HEK293 (cell line): ENCODE measurements at regions not wholly inside any gene's neighbourhood (a gene's known extent, or its start where the extent isn't known, plus 50 kb on each side); places are given as distances from the start of the nearest gene placed in this dataset.

Experiments used
- CTCF ChIA-PET: fragments of 350-600 bp; formaldehyde crosslinking; extraction: SDS; loops from one replicate; lab custom pipeline; 2021; ENCODE audit warnings: antibody characterized with exemption; lab: Yijun Ruan, JAX
- POLR2A ChIA-PET: fragments of 300-600 bp; formaldehyde crosslinking; extraction: SDS; loops from one replicate; lab custom pipeline; 2020; ENCODE audit warnings: antibody characterized with exemption, inconsistent platforms; lab: Yijun Ruan, JAX
- H3K27ac ChIP-seq: fragments of 200-500 bp; sonication (Bioruptor generic); 2 replicates; pipeline ENCODE4 v1.5.1; 2014; ENCODE audit warnings: low read depth, low read length, control low read depth, inconsistent platforms; ENCODE audit errors: extremely low read depth
- H3K36me3 ChIP-seq, 2 experiments: fragments of 200-500 bp in 1 of 2; sonication (Bioruptor generic) in 1 of 2; 1 replicate in 1 of 2; 2 replicates in 1 of 2; pipeline ENCODE4 v1.5.1; 2014 to 2017; ENCODE audit warnings: inconsistent platforms in 2 of 2, low read length in 2 of 2; ENCODE audit not compliant: control insufficient read depth in 2 of 2, insufficient read depth in 1 of 2
- H3K4me1 ChIP-seq: fragments of 200-500 bp; sonication (Bioruptor generic); 2 replicates; pipeline ENCODE4 v1.5.1; 2014; ENCODE audit warnings: mild to moderate bottlenecking, low read length, inconsistent platforms; ENCODE audit not compliant: control insufficient read depth, insufficient read depth
- H3K4me3 ChIP-seq: 2 replicates; pipeline ENCODE4 v1.5.1; 2011; ENCODE audit warnings: low read depth, mild to moderate bottlenecking, control low read depth, low read length, moderate library complexity
- H3K9me3 ChIP-seq: fragments of 200-500 bp; sonication (Bioruptor generic); 2 replicates; pipeline ENCODE4 v1.5.1; 2014; ENCODE audit warnings: low read depth, low read length, inconsistent platforms; ENCODE audit not compliant: control insufficient read depth, insufficient read depth
- FEZF1 ChIP-seq: fragments of 450-650 bp; formaldehyde crosslinking; IDR thresholded peaks from 2 replicates; pipeline ENCODE4 v1.5.1; 2016; ENCODE audit warnings: missing biosample characterization, missing genetic modification characterization
- GLIS2 ChIP-seq: fragments of 450-650 bp; formaldehyde crosslinking; IDR thresholded peaks from 2 replicates; pipeline ENCODE4 v1.5.1; 2016; ENCODE audit warnings: missing biosample characterization, missing genetic modification characterization
- TRIM28 ChIP-seq: IDR thresholded peaks from 2 replicates; pipeline ENCODE4 v1.6.1; 2011; ENCODE audit warnings: low read length, control low read depth, borderline replicate concordance
- ZFHX2 ChIP-seq: fragments of 450-650 bp; formaldehyde crosslinking; conservative IDR thresholded peaks from 2 replicates; pipeline ENCODE4 v1.5.1; 2016; ENCODE audit warnings: missing biosample characterization, missing genetic modification characterization
- ZNF394 ChIP-seq: fragments of 450-650 bp; formaldehyde crosslinking; IDR thresholded peaks from 2 replicates; pipeline ENCODE4 v1.5.1; 2016; ENCODE audit warnings: missing biosample characterization, missing genetic modification characterization, mild to moderate bottlenecking, moderate library complexity, borderline replicate concordance
- ZNF521 ChIP-seq: fragments of 450-650 bp; formaldehyde crosslinking; IDR thresholded peaks from 2 replicates; pipeline ENCODE4 v1.5.1; 2017; ENCODE audit warnings: missing biosample characterization, mild to moderate bottlenecking, missing genetic modification characterization
- ZNF785 ChIP-seq: fragments of 450-650 bp; formaldehyde crosslinking; IDR thresholded peaks from 2 replicates; pipeline ENCODE4 v1.5.1; 2016; ENCODE audit warnings: missing biosample characterization, missing genetic modification characterization
- ZNF791 ChIP-seq: fragments of 450-650 bp; formaldehyde crosslinking; IDR thresholded peaks from 2 replicates; pipeline ENCODE4 v1.5.1; 2016; ENCODE audit warnings: missing biosample characterization, missing genetic modification characterization
- TF ChIP-seq, protein P1 (sequence below): fragments of 450-650 bp; formaldehyde crosslinking; IDR thresholded peaks from 2 replicates; pipeline ENCODE4 v1.5.1; 2016; ENCODE audit warnings: missing biosample characterization, missing genetic modification characterization
- TF ChIP-seq, protein P2 (sequence below): fragments of 450-650 bp; formaldehyde crosslinking; IDR thresholded peaks from 2 replicates; pipeline ENCODE4 v1.5.1; 2016; ENCODE audit warnings: missing biosample characterization, missing genetic modification characterization, borderline replicate concordance
- TF ChIP-seq, protein P3 (sequence below): fragments of 450-650 bp; formaldehyde crosslinking; IDR thresholded peaks from 2 replicates; pipeline ENCODE4 v1.5.1; 2016; ENCODE audit warnings: missing biosample characterization, missing genetic modification characterization
- TF ChIP-seq, protein P4 (sequence below): fragments of 450-650 bp; formaldehyde crosslinking; IDR thresholded peaks from 2 replicates; pipeline ENCODE4 v1.5.1; 2016; ENCODE audit warnings: missing biosample characterization, missing genetic modification characterization

DNA sequence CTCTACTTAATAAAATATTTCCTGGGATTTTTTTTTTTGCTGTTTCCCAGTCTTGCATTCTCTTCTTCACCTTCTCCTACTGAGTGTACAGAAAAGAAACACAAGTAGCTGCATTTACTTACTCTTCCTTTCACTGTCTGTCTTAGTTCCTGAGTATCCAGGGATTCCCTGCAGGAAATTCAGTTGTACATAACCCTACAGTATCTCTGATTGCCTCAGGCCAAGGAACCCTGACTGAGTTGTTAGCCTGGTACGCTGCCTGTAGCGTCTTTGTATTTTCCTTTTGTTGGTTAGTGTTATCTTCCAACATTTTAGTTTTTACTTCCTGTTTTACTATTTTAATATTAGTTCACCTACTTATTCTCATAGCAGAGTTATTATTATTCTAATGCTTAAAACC is 142.5 kb upstream of the ROBO1 start:
- ChIA-PET POLR2A (no interaction called here), CTCF (no interaction called here)
- Histone ChIP-seq H3K36me3 (no peaks in the 10 kb centered on the region), H3K9me3 (no peaks in the 10 kb centered on the region), H3K4me3 (no peak overlapping the region), H3K27ac (no peak overlapping the region), H3K4me1 (no peaks in the 10 kb centered on the region)
- TF ChIP-seq ZFHX2 (tag by site-specific recombination) (no peak), ZNF791 (tag by site-specific recombination) (no peak), ZNF785 (tag by site-specific recombination) (no peak)
- TF ChIP-seq, protein P1, sequence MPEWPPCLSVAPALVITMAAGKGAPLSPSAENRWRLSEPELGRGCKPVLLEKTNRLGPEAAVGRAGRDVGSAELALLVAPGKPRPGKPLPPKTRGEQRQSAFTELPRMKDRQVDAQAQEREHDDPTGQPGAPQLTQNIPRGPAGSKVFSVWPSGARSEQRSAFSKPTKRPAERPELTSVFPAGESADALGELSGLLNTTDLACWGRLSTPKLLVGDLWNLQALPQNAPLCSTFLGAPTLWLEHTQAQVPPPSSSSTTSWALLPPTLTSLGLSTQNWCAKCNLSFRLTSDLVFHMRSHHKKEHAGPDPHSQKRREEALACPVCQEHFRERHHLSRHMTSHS (tag by site-specific recombination) = no peak

DNA sequence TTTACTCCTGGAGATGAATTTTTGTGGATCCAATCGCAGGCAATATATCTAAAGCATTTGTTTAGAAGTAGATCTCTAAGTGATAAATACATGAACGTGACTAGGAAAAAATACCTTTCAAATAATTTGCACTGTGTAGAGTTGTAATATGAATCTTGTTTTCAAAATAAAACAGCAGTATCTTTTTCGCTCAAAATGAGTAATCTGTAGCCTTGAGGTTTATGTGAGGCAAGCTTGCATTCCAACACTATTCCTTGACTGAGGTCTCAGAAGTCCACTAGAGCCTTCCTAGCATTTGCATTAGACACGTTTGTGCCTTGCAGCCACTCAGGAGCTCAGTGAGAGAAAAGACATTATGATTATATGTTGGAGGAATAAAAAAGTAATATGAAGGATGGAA is 138.3 kb upstream of the ROBO1 start:
- POLR2A ChIA-PET = no interaction called here
- Histone ChIP-seq H3K4me3 (no peak overlapping the region), H3K9me3 (no peaks in the 10 kb centered on the region), H3K27ac (no peak overlapping the region), H3K4me1 (no peaks in the 10 kb centered on the region), H3K36me3 (no peaks in the 10 kb centered on the region)
- no peak for TF ChIP-seq GLIS2 (tag by site-specific recombination)
- TF ChIP-seq, protein P2, sequence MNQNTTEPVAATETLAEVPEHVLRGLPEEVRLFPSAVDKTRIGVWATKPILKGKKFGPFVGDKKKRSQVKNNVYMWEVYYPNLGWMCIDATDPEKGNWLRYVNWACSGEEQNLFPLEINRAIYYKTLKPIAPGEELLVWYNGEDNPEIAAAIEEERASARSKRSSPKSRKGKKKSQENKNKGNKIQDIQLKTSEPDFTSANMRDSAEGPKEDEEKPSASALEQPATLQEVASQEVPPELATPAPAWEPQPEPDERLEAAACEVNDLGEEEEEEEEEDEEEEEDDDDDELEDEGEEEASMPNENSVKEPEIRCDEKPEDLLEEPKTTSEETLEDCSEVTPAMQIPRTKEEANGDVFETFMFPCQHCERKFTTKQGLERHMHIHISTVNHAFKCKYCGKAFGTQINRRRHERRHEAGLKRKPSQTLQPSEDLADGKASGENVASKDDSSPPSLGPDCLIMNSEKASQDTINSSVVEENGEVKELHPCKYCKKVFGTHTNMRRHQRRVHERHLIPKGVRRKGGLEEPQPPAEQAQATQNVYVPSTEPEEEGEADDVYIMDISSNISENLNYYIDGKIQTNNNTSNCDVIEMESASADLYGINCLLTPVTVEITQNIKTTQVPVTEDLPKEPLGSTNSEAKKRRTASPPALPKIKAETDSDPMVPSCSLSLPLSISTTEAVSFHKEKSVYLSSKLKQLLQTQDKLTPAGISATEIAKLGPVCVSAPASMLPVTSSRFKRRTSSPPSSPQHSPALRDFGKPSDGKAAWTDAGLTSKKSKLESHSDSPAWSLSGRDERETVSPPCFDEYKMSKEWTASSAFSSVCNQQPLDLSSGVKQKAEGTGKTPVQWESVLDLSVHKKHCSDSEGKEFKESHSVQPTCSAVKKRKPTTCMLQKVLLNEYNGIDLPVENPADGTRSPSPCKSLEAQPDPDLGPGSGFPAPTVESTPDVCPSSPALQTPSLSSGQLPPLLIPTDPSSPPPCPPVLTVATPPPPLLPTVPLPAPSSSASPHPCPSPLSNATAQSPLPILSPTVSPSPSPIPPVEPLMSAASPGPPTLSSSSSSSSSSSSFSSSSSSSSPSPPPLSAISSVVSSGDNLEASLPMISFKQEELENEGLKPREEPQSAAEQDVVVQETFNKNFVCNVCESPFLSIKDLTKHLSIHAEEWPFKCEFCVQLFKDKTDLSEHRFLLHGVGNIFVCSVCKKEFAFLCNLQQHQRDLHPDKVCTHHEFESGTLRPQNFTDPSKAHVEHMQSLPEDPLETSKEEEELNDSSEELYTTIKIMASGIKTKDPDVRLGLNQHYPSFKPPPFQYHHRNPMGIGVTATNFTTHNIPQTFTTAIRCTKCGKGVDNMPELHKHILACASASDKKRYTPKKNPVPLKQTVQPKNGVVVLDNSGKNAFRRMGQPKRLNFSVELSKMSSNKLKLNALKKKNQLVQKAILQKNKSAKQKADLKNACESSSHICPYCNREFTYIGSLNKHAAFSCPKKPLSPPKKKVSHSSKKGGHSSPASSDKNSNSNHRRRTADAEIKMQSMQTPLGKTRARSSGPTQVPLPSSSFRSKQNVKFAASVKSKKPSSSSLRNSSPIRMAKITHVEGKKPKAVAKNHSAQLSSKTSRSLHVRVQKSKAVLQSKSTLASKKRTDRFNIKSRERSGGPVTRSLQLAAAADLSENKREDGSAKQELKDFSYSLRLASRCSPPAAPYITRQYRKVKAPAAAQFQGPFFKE = no peak
- TF ChIP-seq, protein P3, sequence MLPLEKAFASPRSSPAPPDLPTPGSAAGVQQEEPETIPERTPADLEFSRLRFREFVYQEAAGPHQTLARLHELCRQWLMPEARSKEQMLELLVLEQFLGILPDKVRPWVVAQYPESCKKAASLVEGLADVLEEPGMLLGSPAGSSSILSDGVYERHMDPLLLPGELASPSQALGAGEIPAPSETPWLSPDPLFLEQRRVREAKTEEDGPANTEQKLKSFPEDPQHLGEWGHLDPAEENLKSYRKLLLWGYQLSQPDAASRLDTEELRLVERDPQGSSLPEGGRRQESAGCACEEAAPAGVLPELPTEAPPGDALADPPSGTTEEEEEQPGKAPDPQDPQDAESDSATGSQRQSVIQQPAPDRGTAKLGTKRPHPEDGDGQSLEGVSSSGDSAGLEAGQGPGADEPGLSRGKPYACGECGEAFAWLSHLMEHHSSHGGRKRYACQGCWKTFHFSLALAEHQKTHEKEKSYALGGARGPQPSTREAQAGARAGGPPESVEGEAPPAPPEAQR = no peak
- TF ChIP-seq ZNF521 (tag by site-specific recombination) = no peak
- CTCF ChIA-PET = no interaction called here

DNA sequence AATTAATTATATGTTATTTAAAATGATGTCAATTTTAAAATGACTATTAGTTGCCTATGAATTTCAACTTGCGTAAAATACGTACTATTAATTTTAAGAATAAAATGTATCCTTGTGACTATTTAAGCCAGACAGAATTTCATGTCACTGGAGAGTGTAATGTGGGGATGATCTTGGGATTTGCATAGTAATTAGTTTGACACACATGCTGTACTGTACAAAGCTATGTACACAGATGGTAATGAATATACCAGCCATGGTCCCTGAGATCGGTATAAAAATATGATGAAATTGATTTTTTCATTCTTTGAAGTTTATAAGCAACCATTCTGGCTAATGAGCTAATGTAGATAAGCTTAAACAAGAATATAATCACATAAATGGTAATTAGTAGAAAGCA is 134.4 kb upstream of the ROBO1 start:
- POLR2A ChIA-PET = no interaction called here
- Histone ChIP-seq H3K4me3 (no peak overlapping the region), H3K9me3 (no peaks in the 10 kb centered on the region), H3K4me1 (no peaks in the 10 kb centered on the region), H3K36me3 (no peaks in the 10 kb centered on the region), H3K27ac (no peak overlapping the region)
- CTCF ChIA-PET = no interaction called here
- TF ChIP-seq ZNF394 = no peak

DNA sequence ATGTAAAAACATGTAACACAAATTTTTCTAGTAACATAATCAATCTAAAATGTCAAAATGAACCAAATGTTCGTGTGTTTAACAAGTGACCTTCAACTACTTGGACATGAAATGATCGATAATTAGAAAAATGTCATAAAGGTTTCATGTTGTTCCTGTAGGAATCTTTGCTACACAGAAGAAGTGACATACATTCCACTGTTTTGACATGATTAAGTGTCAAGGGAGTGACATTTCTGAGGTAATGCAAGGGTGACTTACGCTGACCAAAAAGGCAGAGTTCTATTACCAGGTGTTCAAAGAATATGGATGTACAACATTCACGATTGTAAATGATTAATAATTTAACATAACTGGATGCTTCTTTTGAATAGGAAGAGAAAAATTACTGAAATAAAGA is 131.1 kb upstream of the ROBO1 start:
- no peaks in the 10 kb centered on the region for H3K36me3 ChIP-seq
- POLR2A ChIA-PET = no interaction called here
- no peak overlapping the region for H3K4me3 ChIP-seq
- H3K4me1 ChIP-seq = no peaks in the 10 kb centered on the region
- TF ChIP-seq FEZF1 (tag by site-specific recombination) (no peak), TRIM28 (no peak)
- TF ChIP-seq, protein P4, sequence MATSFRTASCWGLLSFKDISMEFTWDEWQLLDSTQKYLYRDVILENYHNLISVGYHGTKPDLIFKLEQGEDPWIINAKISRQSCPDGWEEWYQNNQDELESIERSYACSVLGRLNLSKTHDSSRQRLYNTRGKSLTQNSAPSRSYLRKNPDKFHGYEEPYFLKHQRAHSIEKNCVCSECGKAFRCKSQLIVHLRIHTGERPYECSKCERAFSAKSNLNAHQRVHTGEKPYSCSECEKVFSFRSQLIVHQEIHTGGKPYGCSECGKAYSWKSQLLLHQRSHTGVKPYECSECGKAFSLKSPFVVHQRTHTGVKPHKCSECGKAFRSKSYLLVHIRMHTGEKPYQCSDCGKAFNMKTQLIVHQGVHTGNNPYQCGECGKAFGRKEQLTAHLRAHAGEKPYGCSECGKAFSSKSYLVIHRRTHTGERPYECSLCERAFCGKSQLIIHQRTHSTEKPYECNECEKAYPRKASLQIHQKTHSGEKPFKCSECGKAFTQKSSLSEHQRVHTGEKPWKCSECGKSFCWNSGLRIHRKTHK (tag by site-specific recombination) = no peak
- no peaks in the 10 kb centered on the region for H3K9me3 ChIP-seq
- H3K27ac ChIP-seq = no peak overlapping the region
- CTCF ChIA-PET = no interaction called here
